Osteoblast (primary cell): ENCODE measurements at regions not wholly inside any gene's neighbourhood (a gene's known extent, or its start where the extent isn't known, plus 50 kb on each side); places are given as distances from the start of the nearest gene placed in this dataset.

Experiments used
- DNase-seq: peaks from one replicate; pipeline ENCODE4 v3.0.0; 2011; ENCODE audit warnings: low spot score, mixed read lengths; ENCODE audit not compliant: insufficient read length; ENCODE audit errors: missing footprints
- H2AFZ ChIP-seq: 2 replicates; pipeline ENCODE4 v1.6.0; 2011; ENCODE audit warnings: mild to moderate bottlenecking, low read length
- H3K27ac ChIP-seq: 2 replicates; pipeline ENCODE4 v1.5.1; 2011; ENCODE audit warnings: mild to moderate bottlenecking, low read depth, low read length, moderate library complexity
- H3K27me3 ChIP-seq: 2 replicates; pipeline ENCODE4 v1.6.0; 2012; ENCODE audit warnings: mild to moderate bottlenecking, control low read depth, inconsistent platforms, low read length, moderate library complexity; ENCODE audit not compliant: insufficient read depth
- H3K36me3 ChIP-seq: 2 replicates; pipeline ENCODE4 v1.5.1; 2011; ENCODE audit warnings: mild to moderate bottlenecking, low read length, control low read depth, moderate library complexity; ENCODE audit not compliant: insufficient read depth
- H3K4me1 ChIP-seq: 2 replicates; pipeline ENCODE4 v1.5.1; 2011; ENCODE audit warnings: mild to moderate bottlenecking, low read length, control low read depth, moderate library complexity; ENCODE audit not compliant: insufficient read depth
- H3K4me2 ChIP-seq: 2 replicates; pipeline ENCODE4 v1.6.0; 2011; ENCODE audit warnings: mild to moderate bottlenecking, low read length; ENCODE audit not compliant: insufficient read depth
- H3K4me3 ChIP-seq: fragments of 200-600 bp; sonication (generic); 3 replicates; pipeline ENCODE4 v1.5.1; 2012; ENCODE audit warnings: mild to moderate bottlenecking, low read length, inconsistent platforms; ENCODE audit not compliant: insufficient read depth
- H3K79me2 ChIP-seq: 2 replicates; pipeline ENCODE4 v1.6.0; 2012; ENCODE audit warnings: mild to moderate bottlenecking, low read length, control low read depth, inconsistent platforms; ENCODE audit not compliant: insufficient read depth
- H3K9me3 ChIP-seq: 2 replicates; pipeline ENCODE4 v1.5.1; 2011; ENCODE audit warnings: low read depth, low read length, control low read depth
- H4K20me1 ChIP-seq: 2 replicates; pipeline ENCODE4 v1.6.0; 2012; ENCODE audit warnings: mild to moderate bottlenecking, low read length, control low read depth; ENCODE audit not compliant: insufficient read depth
- TF ChIP-seq, protein P1 (sequence below): IDR thresholded peaks from 2 replicates; pipeline ENCODE4 v1.5.1; 2011; ENCODE audit warnings: mild to moderate bottlenecking, low read depth, low read length, moderate library complexity; ENCODE audit errors: extremely low read depth

DNA sequence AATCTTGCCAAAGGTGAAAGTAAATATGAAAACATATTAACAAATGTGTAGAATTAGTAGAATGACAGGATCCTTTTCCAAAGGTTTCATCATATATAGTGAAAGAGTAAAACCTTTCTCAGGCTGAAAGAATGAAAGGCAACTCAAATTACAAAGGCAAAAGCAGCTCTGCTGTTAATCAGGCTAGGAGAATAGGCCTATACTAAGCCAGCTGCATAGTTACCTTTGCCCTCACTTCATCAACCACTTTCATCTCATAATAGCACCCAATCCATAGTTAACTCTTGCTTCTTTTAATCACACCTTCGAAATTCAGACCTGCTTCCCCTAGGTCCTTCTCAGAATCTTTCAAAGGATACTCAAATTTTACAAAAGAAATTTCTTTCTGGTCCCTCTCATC lies 1167.6 kb upstream of the ATXN8OS start:
- H4K20me1 ChIP-seq = no peaks in the 10 kb centered on the region
- H3K27me3 ChIP-seq = no peaks in the 10 kb centered on the region
- H2AFZ ChIP-seq = no peak overlapping the region
- peaks cover 2% of the 10 kb centered on the region for H3K9me3 ChIP-seq
- H3K36me3 ChIP-seq = no peaks in the 10 kb centered on the region
- no peak overlapping the region for H3K4me2 ChIP-seq
- no peak for DNase-seq
- no peaks in the 10 kb centered on the region for H3K4me1 ChIP-seq
- H3K4me3 ChIP-seq = no peak overlapping the region
- TF ChIP-seq, protein P1, sequence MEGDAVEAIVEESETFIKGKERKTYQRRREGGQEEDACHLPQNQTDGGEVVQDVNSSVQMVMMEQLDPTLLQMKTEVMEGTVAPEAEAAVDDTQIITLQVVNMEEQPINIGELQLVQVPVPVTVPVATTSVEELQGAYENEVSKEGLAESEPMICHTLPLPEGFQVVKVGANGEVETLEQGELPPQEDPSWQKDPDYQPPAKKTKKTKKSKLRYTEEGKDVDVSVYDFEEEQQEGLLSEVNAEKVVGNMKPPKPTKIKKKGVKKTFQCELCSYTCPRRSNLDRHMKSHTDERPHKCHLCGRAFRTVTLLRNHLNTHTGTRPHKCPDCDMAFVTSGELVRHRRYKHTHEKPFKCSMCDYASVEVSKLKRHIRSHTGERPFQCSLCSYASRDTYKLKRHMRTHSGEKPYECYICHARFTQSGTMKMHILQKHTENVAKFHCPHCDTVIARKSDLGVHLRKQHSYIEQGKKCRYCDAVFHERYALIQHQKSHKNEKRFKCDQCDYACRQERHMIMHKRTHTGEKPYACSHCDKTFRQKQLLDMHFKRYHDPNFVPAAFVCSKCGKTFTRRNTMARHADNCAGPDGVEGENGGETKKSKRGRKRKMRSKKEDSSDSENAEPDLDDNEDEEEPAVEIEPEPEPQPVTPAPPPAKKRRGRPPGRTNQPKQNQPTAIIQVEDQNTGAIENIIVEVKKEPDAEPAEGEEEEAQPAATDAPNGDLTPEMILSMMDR = no peak
- no peaks in the 10 kb centered on the region for H3K79me2 ChIP-seq
- H3K27ac ChIP-seq = no peak overlapping the region

DNA sequence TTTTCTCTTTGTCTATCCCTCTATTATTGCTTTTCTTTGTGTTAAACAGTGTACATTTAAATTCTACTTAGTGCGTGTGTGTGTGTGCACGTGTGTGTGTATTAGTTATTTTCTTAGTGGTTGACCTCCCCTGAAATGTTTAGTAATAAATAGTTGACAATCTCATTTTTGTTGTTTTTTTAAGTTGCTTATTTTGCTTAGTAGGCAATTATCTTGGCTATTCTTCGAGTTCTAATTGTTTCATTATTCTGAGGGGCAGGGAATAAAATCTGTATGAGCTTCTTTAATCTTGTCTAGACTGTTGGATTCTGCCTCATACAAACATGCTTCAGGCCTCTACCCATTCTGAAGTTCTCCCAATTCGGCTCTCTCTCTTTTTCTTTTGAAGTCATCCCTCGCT lies 1169.0 kb upstream of the ATXN8OS start:
- no peak overlapping the region for H3K27ac ChIP-seq
- no peak overlapping the region for H3K4me3 ChIP-seq
- no peak for DNase-seq
- TF ChIP-seq, protein P1 = no peak
- no peaks in the 10 kb centered on the region for H3K4me1 ChIP-seq
- H4K20me1 ChIP-seq = no peaks in the 10 kb centered on the region
- no peaks in the 10 kb centered on the region for H3K79me2 ChIP-seq
- H3K9me3 ChIP-seq = peaks cover 2% of the 10 kb centered on the region
- no peaks in the 10 kb centered on the region for H3K27me3 ChIP-seq
- H3K36me3 ChIP-seq = no peaks in the 10 kb centered on the region
- no peak overlapping the region for H3K4me2 ChIP-seq
- H2AFZ ChIP-seq = no peak overlapping the region

DNA sequence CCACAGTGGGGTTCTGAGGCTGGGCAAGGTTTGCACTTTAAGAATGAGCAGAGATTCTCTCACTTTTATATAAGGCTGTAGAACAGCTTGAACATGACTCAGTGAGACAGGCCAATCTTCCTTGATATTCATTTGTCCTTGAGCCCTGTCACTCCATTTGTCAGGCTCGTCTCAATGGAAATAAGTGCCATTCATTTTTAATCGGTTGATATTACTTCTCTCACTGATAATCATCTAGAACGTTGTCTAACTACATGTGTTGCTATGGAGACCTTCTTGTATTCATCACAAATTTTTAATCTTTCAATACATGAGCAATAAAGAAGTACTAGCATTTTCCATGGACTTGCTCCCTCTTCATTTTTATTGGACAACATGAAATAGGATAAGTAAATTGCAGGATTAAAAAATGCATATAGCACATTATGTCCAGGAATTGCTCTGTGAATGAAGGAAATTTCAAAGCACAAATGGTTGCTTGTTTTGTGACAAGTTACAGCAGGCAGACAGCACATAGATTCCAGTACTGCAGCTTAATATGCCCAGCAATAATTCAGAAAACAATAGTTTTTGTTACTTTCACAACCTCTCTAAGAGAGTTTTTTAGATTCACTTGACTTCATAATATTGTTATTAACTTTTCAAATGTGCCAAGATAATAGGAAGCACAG lies 1178.4 kb upstream of the ATXN8OS start:
- Histone ChIP-seq H3K27ac (no peak overlapping the region), H3K4me1 (no peaks in the 10 kb centered on the region), H3K9me3 (peaks cover 2% of the 10 kb centered on the region), H3K36me3 (no peaks in the 10 kb centered on the region), H3K4me3 (no peak overlapping the region), H3K79me2 (no peaks in the 10 kb centered on the region), H4K20me1 (no peaks in the 10 kb centered on the region), H2AFZ (no peak overlapping the region), H3K4me2 (no peak overlapping the region), H3K27me3 (no peaks in the 10 kb centered on the region)
- DNase-seq = no peak
- TF ChIP-seq, protein P1 = no peak

DNA sequence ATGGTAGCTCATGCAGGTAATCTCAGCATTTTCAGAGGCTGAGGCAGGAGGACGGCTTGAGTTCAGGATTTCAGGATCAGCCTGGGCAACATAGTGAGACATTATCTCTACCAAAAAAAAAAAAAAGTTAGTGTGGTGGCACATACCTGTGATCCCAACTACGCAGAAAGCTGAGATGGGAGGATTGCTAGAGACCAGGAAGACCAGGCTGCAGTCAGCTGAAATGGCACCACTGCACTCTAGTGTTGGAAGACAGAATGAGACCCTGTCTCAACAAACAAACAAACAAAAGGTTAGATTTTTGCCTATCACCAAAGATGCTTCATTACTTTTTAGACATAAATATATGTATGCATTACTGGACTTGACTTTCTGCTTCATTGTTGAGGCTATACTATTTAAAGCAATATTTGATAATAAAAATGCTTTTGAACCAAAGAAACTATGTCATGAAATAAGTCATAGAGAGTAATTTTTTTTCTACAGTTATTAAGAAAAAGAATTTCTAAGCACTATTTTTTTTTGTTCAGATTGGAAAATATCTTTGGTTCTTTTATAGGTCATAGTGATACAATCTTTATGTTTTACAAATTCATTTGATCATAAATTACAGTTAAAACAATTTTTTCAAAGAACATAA lies 1180.1 kb upstream of the ATXN8OS start:
- no peak overlapping the region for H3K4me3 ChIP-seq
- H3K4me2 ChIP-seq = no peak overlapping the region
- peaks cover 2% of the 10 kb centered on the region for H3K9me3 ChIP-seq
- no peaks in the 10 kb centered on the region for H3K27me3 ChIP-seq
- no peak overlapping the region for H2AFZ ChIP-seq
- TF ChIP-seq, protein P1 = no peak
- H3K4me1 ChIP-seq = no peaks in the 10 kb centered on the region
- no peaks in the 10 kb centered on the region for H4K20me1 ChIP-seq
- H3K79me2 ChIP-seq = no peaks in the 10 kb centered on the region
- DNase-seq = no peak
- H3K36me3 ChIP-seq = no peaks in the 10 kb centered on the region
- no peak overlapping the region for H3K27ac ChIP-seq
